BLaER1 treated with 17β-estradiol and CSF1 and Interleukin-3, amounts not matched to agents 10 nM and 100 nM (cell line): ENCODE measurements at regions not wholly inside any gene's neighbourhood (a gene's known extent, or its start where the extent isn't known, plus 50 kb on each side); places are given as distances from the start of the nearest gene placed in this dataset.

Experiments
- H3K27ac ChIP-seq, 11 experiments: shearing (Covaris generic); formaldehyde crosslinking; 2 replicates each; pipeline ENCODE4 v1.8.1; 2022
- H3K27me3 ChIP-seq, 11 experiments: shearing (Covaris generic); formaldehyde crosslinking; 2 replicates each; pipeline ENCODE4 v1.8.1; 2022
- H3K36me3 ChIP-seq, 11 experiments: shearing (Covaris generic); formaldehyde crosslinking; 2 replicates each; pipeline ENCODE4 v1.8.1; 2022
- H3K4me1 ChIP-seq, 10 experiments: shearing (Covaris generic); formaldehyde crosslinking; 2 replicates each; pipeline ENCODE4 v1.8.1; 2022
- H3K4me2 ChIP-seq, 11 experiments: shearing (Covaris generic); formaldehyde crosslinking; 2 replicates each; pipeline ENCODE4 v1.8.1; 2022
- H3K4me3 ChIP-seq, 10 experiments: shearing (Covaris generic); formaldehyde crosslinking; 2 replicates each; pipeline ENCODE4 v1.8.1; 2022
- H3K9ac ChIP-seq, 11 experiments: shearing (Covaris generic); formaldehyde crosslinking; 2 replicates each; pipeline ENCODE4 v1.8.1; 2022
- H3K9me3 ChIP-seq, 11 experiments: shearing (Covaris generic); formaldehyde crosslinking; replicated peaks in 1 of 11; 2 replicates each; pipeline ENCODE4 v1.8.1; 2022
- H4K20me1 ChIP-seq, 11 experiments: shearing (Covaris generic); formaldehyde crosslinking; 2 replicates each; pipeline ENCODE4 v1.8.1; 2022
- Cebpa-rat ChIP-seq, 11 experiments: shearing (Covaris generic); IDR thresholded peaks; 2 replicates each; pipeline ENCODE4 v1.8.1; 2022

DNA sequence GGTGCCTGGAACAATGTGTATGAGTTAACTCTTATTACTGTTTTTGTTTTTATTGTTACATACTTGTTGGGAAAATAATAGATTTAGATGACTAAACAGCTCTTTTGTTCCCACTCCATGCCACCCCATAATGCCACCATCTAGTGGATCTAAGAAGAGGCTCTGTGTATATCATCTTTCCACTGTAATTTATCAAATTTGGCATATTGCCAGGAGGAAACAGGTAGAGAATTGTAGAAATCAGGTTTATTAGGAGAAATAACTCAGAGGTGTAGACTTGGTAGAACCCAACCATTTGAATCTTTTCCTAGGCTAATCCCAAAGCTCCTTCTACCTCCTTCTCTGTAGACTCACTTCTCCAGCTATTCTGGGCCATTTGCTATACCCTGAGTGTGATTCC lies 150.6 kb downstream of the GATB start:
- no peaks in the 10 kb centered on the region for H3K27me3 ChIP-seq
- TF ChIP-seq Cebpa-rat (IDR thresholded peaks at IDR 0.05) = no peak
- H3K36me3 ChIP-seq = no peaks in the 10 kb centered on the region

DNA sequence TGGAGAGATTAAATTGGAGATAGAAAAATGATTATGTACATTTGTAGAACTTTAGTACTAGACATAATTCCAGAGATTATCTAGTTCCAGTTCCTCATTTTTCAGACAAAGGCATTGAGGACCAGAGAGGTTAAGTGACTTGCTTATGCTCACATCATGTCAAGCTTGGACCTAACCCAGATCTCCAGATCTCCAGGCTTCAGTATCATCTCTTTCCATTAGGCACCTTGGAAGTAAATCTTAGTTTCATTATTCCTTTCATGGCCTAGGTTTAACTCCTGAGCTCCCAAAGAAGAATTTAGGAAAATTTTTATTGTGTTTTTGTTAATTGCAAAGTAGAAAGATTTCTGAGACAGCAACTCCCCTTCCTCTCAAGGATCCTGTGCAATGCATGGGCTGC lies 148.8 kb downstream of the GATB start:
- H3K4me3 ChIP-seq = no peak overlapping the region
- no peaks in the 10 kb centered on the region for H3K27me3 ChIP-seq
- H3K4me2 ChIP-seq = no peak overlapping the region

More for the DNA sequence above, 150.6 kb downstream of the GATB start:
- H3K9ac ChIP-seq = no peak overlapping the region
- no peak overlapping the region for H3K4me3 ChIP-seq
- no peaks in the 10 kb centered on the region for H3K9me3 ChIP-seq
- no peaks in the 10 kb centered on the region for H4K20me1 ChIP-seq
- H3K4me1 ChIP-seq = no peaks in the 10 kb centered on the region
- H3K4me2 ChIP-seq = no peak overlapping the region
- no peak overlapping the region for H3K27ac ChIP-seq

DNA sequence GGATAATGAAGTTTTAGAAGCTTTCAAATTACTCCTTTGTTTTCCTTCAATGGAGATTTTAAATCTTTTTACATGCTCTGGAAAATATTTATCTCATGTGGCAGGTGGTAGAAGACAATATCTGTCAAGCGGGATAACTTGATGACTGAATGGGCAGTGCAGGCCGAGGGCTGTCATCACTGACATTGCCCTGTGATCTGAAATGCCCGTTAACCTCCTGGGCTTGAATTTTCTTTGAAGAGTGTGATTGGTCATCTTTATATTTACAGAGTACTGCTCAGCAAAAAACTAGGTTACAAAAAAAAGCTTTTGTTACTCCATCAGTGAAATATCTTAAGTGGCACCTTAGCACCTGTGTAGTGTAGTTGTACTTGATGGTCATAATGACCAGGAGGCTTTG lies 147.5 kb downstream of the GATB start:
- no peak for TF ChIP-seq Cebpa-rat (IDR thresholded peaks at IDR 0.05)
- Histone ChIP-seq H3K27me3 (no peaks in the 10 kb centered on the region), H3K36me3 (no peaks in the 10 kb centered on the region), H3K9ac (no peak overlapping the region), H4K20me1 (no peaks in the 10 kb centered on the region), H3K4me2 (no peak overlapping the region), H3K4me1 (no peaks in the 10 kb centered on the region), H3K9me3 (no peaks in the 10 kb centered on the region), H3K27ac (no peak overlapping the region), H3K4me3 (no peak overlapping the region)

More for the DNA sequence above, 148.8 kb downstream of the GATB start:
- H3K36me3 ChIP-seq = no peaks in the 10 kb centered on the region
- H3K4me1 ChIP-seq = no peaks in the 10 kb centered on the region
- no peak overlapping the region for H3K27ac ChIP-seq
- TF ChIP-seq Cebpa-rat (IDR thresholded peaks at IDR 0.05) = no peak
- H3K9ac ChIP-seq = no peak overlapping the region
- no peaks in the 10 kb centered on the region for H3K9me3 ChIP-seq
- no peaks in the 10 kb centered on the region for H4K20me1 ChIP-seq

DNA sequence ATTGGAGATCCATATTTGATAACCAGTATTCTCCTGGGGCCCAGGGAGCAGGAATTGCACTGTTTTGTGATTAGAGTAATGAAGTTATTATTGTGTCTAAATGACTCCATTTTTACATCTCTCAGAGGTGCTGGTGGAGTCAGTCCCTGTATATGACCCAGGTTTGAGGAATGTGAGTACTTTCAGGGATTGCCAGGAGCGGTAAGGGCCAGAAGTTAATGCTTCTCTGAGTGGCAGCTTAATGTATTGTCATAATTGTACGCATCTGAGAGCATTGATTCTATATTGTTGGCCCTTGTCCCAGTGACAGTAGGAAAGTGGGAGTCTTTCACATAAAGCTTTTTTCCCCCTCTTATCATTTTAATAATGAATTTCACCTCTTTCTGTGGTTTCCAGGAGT lies 146.2 kb downstream of the GATB start:
- no peaks in the 10 kb centered on the region for H3K36me3 ChIP-seq

DNA sequence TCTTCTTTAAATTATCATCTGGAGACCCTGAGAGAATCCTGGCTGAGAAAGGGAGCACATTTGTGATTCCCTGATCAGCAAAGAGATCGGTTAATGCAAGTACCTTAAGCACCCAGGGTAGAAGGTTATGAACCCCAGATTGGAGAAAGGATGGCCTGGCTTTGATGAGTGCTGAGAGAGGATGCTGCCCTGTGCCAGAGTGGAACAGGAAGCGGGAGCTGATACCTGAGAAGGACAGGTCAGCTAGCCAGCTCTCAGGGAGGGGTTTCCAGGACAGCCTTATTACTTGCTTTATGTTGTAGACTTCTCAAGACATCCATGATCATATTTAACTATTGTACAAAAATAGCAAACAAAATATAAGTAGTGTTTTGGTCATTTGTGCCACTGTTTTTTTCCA lies 141.9 kb downstream of the GATB start:
- Histone ChIP-seq H3K36me3 (no peaks in the 10 kb centered on the region), H3K9ac (no peak overlapping the region), H3K27me3 (no peaks in the 10 kb centered on the region), H4K20me1 (no peaks in the 10 kb centered on the region), H3K9me3 (no peaks in the 10 kb centered on the region), H3K4me3 (no peak overlapping the region), H3K4me2 (no peak overlapping the region), H3K4me1 (no peaks in the 10 kb centered on the region), H3K27ac (no peak overlapping the region)
- no peak for TF ChIP-seq Cebpa-rat (IDR thresholded peaks at IDR 0.05)

More for the DNA sequence above, 146.2 kb downstream of the GATB start:
- H3K4me1 ChIP-seq = no peaks in the 10 kb centered on the region
- H3K27me3 ChIP-seq = no peaks in the 10 kb centered on the region
- no peak overlapping the region for H3K9ac ChIP-seq
- H4K20me1 ChIP-seq = no peaks in the 10 kb centered on the region
- H3K4me3 ChIP-seq = no peak overlapping the region
- H3K9me3 ChIP-seq = no peaks in the 10 kb centered on the region
- no peak overlapping the region for H3K27ac ChIP-seq
- no peak overlapping the region for H3K4me2 ChIP-seq
- no peak for TF ChIP-seq Cebpa-rat (IDR thresholded peaks at IDR 0.05)

DNA sequence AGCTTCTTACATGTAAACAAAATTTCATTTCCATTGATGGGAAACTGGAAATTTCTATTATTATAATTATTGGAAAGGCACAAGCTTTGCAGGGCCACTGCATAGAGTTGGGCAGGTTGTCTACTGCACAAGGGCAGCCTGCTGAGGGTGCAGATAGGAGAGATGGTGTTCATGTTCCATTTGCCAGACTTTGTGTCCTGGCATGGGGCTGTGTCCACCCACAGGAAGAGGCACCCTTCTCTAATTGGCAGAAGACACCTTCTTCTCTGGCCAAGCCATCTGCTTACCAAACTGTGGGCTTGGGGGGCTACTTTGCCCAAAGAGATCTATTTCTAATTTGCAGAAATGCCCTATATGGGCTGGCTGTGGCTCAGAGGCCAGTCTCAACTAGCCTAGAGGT lies 140.7 kb downstream of the GATB start:
- no peak for TF ChIP-seq Cebpa-rat (IDR thresholded peaks at IDR 0.05)
- H3K4me3 ChIP-seq = no peak overlapping the region
- no peaks in the 10 kb centered on the region for H3K4me1 ChIP-seq
- H3K9ac ChIP-seq = no peak overlapping the region
- no peaks in the 10 kb centered on the region for H4K20me1 ChIP-seq
- no peaks in the 10 kb centered on the region for H3K9me3 ChIP-seq
- no peaks in the 10 kb centered on the region for H3K36me3 ChIP-seq
- H3K27me3 ChIP-seq = no peaks in the 10 kb centered on the region
- no peak overlapping the region for H3K27ac ChIP-seq
- no peak overlapping the region for H3K4me2 ChIP-seq
